Memory B cell (primary cell): ENCODE measurements at regions not wholly inside any gene's neighbourhood (a gene's known extent, or its start where the extent isn't known, plus 50 kb on each side); places are given as distances from the start of the nearest gene placed in this dataset.

Experiments used
- ATAC-seq: fragments of 150-1000 bp; cut with Tn5 transposase; 2 replicates; pipeline ENCODE4 v1.10.0; 2021; ENCODE audit warnings: low read depth, mild to moderate bottlenecking, moderate library complexity
- DNase-seq, 2 donors: peaks; one replicate each; pipeline ENCODE4 v3.0.0; 2022; ENCODE audit warnings: low spot score in 2 of 2
- H3K27ac Mint-ChIP-seq: one replicate; pipeline ENCODE4 v1.8.0; 2022; ENCODE audit warnings: mild to moderate bottlenecking, moderate library complexity, mixed read lengths
- H3K27me3 Mint-ChIP-seq: one replicate; pipeline ENCODE4 v1.8.0; 2022; ENCODE audit warnings: mixed read lengths
- H3K36me3 Mint-ChIP-seq: one replicate; pipeline ENCODE4 v1.8.0; 2022; ENCODE audit warnings: mild to moderate bottlenecking, mixed read lengths
- H3K4me1 Mint-ChIP-seq: one replicate; pipeline ENCODE4 v1.8.0; 2022; ENCODE audit warnings: mixed read lengths
- H3K4me3 Mint-ChIP-seq: one replicate; pipeline ENCODE4 v1.8.0; 2022; ENCODE audit warnings: mild to moderate bottlenecking, moderate library complexity, mixed read lengths
- H3K9me3 Mint-ChIP-seq: one replicate; pipeline ENCODE4 v1.8.0; 2022; ENCODE audit warnings: mixed read lengths

DNA sequence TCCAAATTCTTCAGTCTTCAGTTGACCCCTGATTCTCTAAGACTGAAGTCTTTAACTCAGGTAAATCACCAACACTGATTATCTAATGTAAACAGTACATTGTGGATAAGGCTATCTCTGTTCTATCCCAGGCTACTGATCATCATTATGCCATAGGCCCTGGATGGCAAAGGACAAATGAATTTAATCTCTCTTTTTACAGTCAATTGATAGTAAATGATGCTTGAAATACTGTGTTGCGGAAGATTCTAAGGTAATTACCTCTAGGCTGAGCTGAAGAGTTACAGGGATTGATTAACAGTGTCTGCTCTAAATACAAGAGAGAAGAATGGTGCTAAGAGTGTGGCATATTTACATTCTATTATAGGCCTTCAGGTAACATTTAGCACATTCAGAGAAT lies 264.7 kb downstream of the ACTL7B start:
- Mint-ChIP-seq H3K4me1 (no peaks in the 10 kb centered on the region), H3K27me3 (peaks cover 6% of the 10 kb centered on the region), H3K36me3 (no peaks in the 10 kb centered on the region), H3K9me3 (no peaks in the 10 kb centered on the region), H3K27ac (no peak overlapping the region), H3K4me3 (no peak overlapping the region)
- DNase-seq (no peak), ATAC-seq (no peak)

DNA sequence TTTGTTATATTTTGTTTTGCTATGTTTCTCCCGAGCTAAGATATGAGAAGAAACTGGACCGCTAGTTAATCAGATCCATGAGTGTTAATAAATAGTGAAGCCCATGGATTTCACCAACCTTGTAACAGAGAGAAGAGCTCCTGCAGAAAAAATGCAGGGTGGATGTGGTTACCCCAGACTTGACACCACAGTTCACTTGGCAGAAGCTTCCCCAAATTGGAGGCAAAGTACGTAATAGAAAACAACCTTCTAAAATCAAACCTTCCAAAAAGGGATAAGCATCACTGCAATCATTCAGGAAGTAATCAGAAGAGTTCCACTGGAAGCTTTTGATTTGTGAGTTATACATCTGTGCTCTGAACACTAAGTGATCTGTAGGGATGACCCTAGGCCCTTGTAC lies 267.5 kb downstream of the ACTL7B start:
- DNase-seq (no peak), ATAC-seq (no peak)
- Mint-ChIP-seq H3K4me1 (no peaks in the 10 kb centered on the region), H3K9me3 (no peaks in the 10 kb centered on the region), H3K27me3 (peaks cover 4% of the 10 kb centered on the region), H3K36me3 (no peaks in the 10 kb centered on the region), H3K27ac (no peak overlapping the region), H3K4me3 (no peak overlapping the region)

DNA sequence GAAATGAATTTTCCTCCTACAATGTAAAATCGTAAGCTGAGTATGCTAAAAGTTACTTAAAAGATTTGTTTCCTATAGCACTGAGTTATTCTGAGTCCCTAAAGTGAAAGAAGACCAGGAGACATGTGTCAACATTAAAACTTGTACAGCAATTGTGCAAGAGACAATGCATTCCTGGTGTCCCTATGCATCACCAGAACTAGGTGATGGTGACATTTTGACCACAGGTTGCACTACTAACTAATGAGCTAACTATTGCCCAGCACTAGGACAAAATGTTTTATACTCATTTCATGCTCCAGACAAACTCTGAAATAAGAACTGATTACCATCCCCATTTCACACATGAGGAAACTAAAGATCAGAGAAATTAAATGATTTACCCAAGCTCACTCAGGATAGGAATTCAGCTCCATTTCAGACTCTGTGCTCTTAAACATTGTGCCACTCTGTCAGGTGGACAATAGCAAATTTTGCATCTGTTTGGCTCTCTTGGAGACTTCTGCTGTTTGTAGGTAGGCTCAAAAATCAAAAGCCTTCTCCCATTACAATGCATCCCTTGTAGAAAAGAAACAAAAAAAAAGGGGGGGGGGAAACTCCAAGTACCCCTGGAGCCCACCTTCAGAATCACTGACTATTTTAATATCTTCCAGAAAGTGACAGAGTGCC lies 269.2 kb downstream of the ACTL7B start:
- DNase-seq (no peak), ATAC-seq (no peak)
- no peaks in the 10 kb centered on the region for H3K36me3 Mint-ChIP-seq
- H3K27me3 Mint-ChIP-seq = peaks cover 8% of the 10 kb centered on the region
- no peaks in the 10 kb centered on the region for H3K9me3 Mint-ChIP-seq
- H3K27ac Mint-ChIP-seq = no peak overlapping the region
- no peaks in the 10 kb centered on the region for H3K4me1 Mint-ChIP-seq
- no peak overlapping the region for H3K4me3 Mint-ChIP-seq

DNA sequence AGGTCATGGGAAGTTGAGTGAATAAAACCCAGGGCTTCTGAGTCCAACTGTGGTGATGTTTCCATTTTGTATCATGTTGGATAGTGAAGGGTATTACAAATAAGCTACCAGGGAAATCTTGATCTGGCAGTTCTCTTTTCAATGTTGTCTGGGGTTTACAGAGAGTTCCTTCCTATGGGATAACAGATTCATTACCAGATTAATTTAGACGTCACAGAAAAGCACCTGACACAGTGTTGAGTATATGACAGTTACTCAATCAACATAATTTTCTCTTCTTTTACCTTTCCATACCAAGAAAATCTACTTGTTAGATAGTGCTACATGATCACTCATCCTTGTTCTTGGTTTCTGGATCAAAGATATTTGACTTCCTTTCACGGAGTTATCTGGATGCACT lies 270.9 kb downstream of the ACTL7B start:
- H3K27ac Mint-ChIP-seq = no peak overlapping the region
- H3K4me1 Mint-ChIP-seq = no peaks in the 10 kb centered on the region

DNA sequence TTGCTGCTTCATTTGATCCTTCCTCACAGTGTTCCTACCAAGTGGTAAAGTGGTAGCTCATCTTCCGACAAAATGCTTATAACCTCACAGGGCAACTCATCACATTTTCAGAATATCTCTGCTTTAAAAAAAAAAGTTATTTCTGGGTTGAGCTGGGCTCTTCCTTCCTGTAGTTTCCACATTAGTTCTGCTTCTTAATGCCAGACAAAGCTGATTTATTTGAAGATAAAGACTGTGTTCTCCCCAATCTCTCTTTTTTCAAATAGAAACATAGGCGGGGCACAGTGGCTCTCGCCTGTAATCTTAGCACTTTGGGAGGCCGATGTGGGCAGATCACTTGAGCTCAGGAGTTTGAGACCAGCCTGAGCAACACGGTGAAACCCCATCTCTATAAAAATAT lies 273.1 kb downstream of the ACTL7B start:
- H3K9me3 Mint-ChIP-seq = no peaks in the 10 kb centered on the region
- no peaks in the 10 kb centered on the region for H3K4me1 Mint-ChIP-seq
- H3K27me3 Mint-ChIP-seq = peaks cover 6% of the 10 kb centered on the region
- H3K27ac Mint-ChIP-seq = no peak overlapping the region
- no peak overlapping the region for H3K4me3 Mint-ChIP-seq
- ATAC-seq (no peak), DNase-seq (no peak)
- no peaks in the 10 kb centered on the region for H3K36me3 Mint-ChIP-seq

More for the DNA sequence above, 270.9 kb downstream of the ACTL7B start:
- no peak overlapping the region for H3K4me3 Mint-ChIP-seq
- peaks cover 8% of the 10 kb centered on the region for H3K27me3 Mint-ChIP-seq
- DNase-seq (no peak), ATAC-seq (no peak)
- no peaks in the 10 kb centered on the region for H3K36me3 Mint-ChIP-seq
- no peaks in the 10 kb centered on the region for H3K9me3 Mint-ChIP-seq

DNA sequence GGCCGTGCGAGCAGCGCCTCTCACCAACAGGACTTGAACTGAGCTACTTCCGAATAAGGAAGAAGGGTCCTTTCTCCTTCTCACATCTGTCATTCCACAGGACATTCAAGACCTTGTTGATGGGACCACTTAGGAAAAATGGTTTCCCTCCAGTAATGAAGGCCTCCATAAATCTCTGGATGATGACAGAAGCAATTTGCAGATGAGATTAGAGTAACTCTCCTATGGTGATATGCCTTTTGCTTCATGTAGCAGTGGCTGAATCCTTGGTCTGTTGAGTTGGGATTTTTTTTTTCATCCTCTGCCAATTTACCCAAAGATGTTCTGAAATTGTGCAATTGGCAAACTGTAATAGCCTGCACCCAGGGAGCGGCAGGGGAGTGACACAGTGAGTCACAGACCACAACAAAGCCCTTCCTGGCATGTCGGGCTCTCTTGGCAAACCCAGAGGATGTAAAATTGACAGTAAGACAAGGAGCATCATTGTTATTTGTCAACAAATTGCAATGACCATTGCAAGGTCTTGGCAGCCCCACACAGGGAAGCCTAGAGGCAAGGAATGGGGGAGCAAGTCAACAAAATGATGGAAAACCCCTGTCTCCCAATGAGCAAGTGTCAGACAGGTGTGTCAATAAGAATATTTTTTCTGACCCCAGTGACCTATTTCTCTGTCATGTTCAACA lies 275.9 kb downstream of the ACTL7B start:
- Mint-ChIP-seq H3K4me3 (no peak overlapping the region), H3K36me3 (no peaks in the 10 kb centered on the region), H3K27ac (no peak overlapping the region), H3K4me1 (no peaks in the 10 kb centered on the region), H3K9me3 (no peaks in the 10 kb centered on the region), H3K27me3 (peaks cover 6% of the 10 kb centered on the region)
- ATAC-seq = no peak
- no peak for DNase-seq

DNA sequence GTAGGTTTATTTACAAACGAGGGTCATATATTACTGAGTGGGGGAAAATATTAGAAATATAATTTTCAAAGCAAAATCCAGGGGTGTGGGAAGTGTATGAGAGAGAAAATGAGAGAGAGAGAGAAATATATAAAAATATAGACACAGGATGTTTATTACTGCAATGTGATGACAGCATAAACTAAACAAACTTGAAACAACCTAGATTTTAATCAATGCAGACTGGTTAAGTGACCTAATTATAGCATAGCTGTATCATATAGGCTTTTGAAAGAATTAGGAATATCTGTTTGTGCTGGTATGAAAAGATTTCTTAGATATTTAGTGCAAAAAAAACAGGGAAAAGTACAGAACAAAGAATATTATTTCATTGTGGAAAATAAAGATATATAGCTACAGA lies 280.5 kb downstream of the ACTL7B start:
- H3K9me3 Mint-ChIP-seq = no peaks in the 10 kb centered on the region
- H3K4me3 Mint-ChIP-seq = no peak overlapping the region
- H3K27ac Mint-ChIP-seq = no peak overlapping the region
- H3K36me3 Mint-ChIP-seq = no peaks in the 10 kb centered on the region
- H3K4me1 Mint-ChIP-seq = no peaks in the 10 kb centered on the region
- H3K27me3 Mint-ChIP-seq = no peaks in the 10 kb centered on the region
- ATAC-seq (no peak), DNase-seq (no peak)

DNA sequence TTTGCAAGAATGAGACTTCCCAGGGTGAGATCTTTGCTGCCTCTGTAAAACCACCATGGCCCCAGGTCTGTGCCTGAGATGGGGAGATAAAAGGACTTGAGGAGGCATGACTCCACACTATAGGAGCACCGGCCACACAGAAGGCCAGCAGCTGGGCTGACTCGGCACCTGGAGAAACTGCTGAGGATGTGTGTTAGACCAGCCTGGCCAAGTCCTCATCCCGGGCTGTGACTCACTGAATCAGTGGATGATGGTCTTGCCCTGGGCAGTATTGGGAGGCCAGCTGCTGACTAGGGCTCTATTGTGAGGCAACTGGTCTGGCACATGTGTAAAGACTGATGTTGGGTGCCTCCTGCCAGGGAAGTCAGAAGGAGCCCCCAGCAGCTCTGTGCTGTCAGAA lies 286.2 kb downstream of the ACTL7B start:
- H3K4me1 Mint-ChIP-seq = no peaks in the 10 kb centered on the region
- ATAC-seq = no peak
- H3K27me3 Mint-ChIP-seq = peaks cover 3% of the 10 kb centered on the region
- H3K9me3 Mint-ChIP-seq = no peaks in the 10 kb centered on the region
- no peak overlapping the region for H3K27ac Mint-ChIP-seq
- H3K4me3 Mint-ChIP-seq = no peak overlapping the region
- DNase-seq = no peak
- no peaks in the 10 kb centered on the region for H3K36me3 Mint-ChIP-seq

DNA sequence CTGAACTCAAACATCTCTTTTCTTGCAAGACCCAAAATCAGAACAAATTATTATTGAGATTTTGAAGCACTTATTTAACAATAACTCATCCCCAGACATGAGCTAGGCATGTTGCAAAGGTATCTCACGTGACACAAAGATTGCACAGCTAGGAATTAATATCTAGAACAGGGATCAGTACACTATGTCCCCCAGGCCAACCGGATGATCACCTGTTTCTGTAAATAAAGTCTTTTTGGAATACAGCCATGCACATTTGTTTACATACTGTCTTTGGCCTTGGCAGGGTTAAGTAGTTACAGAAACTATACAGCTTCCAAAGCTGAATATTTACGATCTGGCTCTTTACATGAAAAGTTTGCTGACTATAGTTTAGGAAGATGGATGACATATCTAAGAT lies 287.7 kb downstream of the ACTL7B start:
- Mint-ChIP-seq H3K4me3 (no peak overlapping the region), H3K4me1 (no peaks in the 10 kb centered on the region), H3K36me3 (no peaks in the 10 kb centered on the region), H3K9me3 (no peaks in the 10 kb centered on the region), H3K27ac (no peak overlapping the region), H3K27me3 (peaks cover 3% of the 10 kb centered on the region)
- DNase-seq (no peak), ATAC-seq (no peak)

DNA sequence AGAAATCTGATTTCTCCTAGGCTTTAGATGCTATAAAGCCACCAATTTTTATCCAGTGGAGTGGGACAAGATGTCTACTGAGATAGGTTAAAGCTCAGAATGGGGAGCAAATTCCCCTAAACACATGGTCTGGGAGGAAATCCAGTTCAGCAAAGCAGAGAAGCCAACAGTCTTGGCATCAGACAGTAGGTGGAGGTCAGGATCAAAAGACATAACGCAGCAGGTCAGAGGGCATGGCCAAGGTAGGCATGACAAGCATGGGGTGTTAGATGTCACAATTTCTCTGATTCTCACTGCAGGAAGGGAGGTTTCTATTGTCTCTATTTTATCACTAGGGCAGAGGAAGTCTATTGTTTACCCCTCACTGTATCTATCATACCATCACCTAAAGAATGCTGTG lies 288.2 kb downstream of the ACTL7B start:
- no peak for DNase-seq
- no peak overlapping the region for H3K27ac Mint-ChIP-seq

DNA sequence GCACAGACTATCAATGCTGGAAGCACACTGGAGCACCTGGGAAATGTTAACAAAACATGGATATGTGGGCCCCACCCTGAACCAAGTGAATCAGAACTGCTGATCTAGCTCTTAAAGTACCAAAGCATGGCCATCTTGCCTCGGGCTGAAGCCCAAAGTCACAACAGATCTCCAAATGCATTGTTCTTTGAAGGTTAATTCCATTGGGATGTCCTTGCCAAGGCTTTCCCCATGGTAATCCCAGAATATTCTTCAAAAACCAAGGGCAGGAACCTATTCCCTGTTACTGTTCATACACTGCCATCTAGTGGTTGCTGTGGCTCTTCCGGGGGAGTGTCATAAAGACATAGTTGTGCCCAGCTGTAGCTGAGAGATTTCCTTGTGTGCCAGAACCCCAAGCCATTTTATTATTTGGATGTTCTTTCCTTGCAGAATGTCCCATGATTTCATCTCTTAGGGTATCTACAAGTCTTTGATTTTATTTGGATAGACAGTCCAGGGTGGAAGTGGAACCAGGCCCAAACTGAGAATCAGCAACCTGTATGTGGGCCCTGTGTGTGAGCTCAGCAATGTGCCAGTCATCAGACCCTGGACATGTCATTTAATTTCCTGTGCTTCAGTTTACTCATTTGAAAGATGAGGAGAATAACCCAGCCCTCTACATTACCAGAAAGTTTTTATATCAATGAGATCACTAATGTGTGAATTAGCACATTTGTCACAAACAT lies 290.0 kb downstream of the ACTL7B start:
- DNase-seq = peak; percentile 18 to 24
- Mint-ChIP-seq H3K27me3 (peaks cover 3% of the 10 kb centered on the region), H3K27ac (no peak overlapping the region), H3K9me3 (no peaks in the 10 kb centered on the region), H3K4me1 (no peaks in the 10 kb centered on the region), H3K4me3 (no peak overlapping the region), H3K36me3 (no peaks in the 10 kb centered on the region)
- peak; percentile 38 for ATAC-seq

More for the DNA sequence above, 288.2 kb downstream of the ACTL7B start:
- H3K36me3 Mint-ChIP-seq = no peaks in the 10 kb centered on the region
- ATAC-seq = no peak
- no peaks in the 10 kb centered on the region for H3K4me1 Mint-ChIP-seq
- no peaks in the 10 kb centered on the region for H3K9me3 Mint-ChIP-seq
- H3K27me3 Mint-ChIP-seq = peaks cover 3% of the 10 kb centered on the region
- H3K4me3 Mint-ChIP-seq = no peak overlapping the region

DNA sequence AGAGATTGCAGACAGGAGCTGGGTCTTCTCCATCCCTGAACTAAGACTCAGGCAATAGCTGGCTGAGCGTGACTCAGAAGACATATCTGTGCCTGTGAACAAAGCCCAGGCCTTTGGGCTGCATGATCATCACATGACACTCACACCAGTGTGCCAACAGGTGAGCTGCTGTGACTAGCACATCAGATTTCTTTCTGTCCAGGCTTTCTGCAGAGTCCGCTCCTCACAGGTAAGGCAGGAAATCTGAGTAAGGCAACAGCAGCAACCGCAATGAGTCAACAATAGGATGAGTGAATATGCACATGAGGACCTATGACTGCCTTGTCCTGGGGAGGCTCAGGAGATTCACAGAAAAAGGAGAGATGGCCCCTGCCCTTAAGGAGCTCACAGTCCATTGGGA lies 293.6 kb downstream of the ACTL7B start:
- Mint-ChIP-seq H3K36me3 (no peaks in the 10 kb centered on the region), H3K27ac (no peak overlapping the region), H3K9me3 (no peaks in the 10 kb centered on the region), H3K4me1 (no peaks in the 10 kb centered on the region), H3K27me3 (peaks cover 2% of the 10 kb centered on the region), H3K4me3 (no peak overlapping the region)
- no peak for ATAC-seq
- DNase-seq = no peak

DNA sequence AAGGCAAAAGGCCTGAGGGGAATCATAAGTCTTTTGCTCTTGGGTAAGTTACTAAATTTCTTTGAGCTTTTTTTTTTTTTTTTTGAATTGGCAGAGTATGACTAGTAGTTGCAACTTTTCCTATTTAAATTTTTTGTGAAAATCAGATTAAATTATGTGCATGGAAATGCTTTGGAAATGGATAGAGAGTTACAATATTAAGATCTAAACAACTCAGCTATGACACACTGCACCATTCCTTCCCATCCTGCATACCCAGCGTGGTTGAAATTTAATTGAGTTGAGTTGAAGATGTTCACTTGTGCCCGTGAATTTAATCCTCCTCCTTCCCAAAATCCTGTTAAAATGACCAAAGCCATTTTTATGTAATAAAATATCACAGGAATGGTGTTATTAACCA lies 296.4 kb downstream of the ACTL7B start:
- Mint-ChIP-seq H3K9me3 (no peaks in the 10 kb centered on the region), H3K4me3 (no peak overlapping the region), H3K27me3 (peaks cover 2% of the 10 kb centered on the region), H3K27ac (no peak overlapping the region), H3K36me3 (no peaks in the 10 kb centered on the region), H3K4me1 (no peaks in the 10 kb centered on the region)
- ATAC-seq (no peak), DNase-seq (no peak)

DNA sequence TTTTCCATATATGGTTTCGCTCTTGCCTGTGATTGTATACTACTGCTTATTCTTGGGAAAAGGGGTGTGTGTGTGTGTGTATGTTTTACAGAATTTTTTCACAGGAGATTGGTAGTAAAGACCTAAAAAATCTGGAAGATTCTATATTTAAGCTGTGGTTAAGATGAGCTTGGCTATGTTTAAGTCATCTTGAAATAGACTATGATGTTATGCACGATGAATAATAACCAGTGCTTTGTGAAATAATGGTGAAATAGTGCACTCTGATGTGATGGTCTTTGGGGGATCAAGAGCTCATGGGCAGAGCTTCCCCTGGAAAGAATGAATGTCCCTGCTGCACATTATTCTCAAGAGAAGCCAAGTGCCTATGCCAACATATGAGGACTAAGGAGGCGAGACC lies 301.0 kb downstream of the ACTL7B start:
- Mint-ChIP-seq H3K27me3 (peaks cover 2% of the 10 kb centered on the region), H3K27ac (no peak overlapping the region), H3K4me1 (no peaks in the 10 kb centered on the region), H3K36me3 (no peaks in the 10 kb centered on the region), H3K9me3 (no peaks in the 10 kb centered on the region), H3K4me3 (no peak overlapping the region)
- no peak for ATAC-seq
- no peak for DNase-seq
